ENCODE measurements at regions not wholly inside any gene's neighbourhood (a gene's known extent, or its start where the extent isn't known, plus 50 kb on each side); places are given as distances from the start of the nearest gene placed in this dataset.

DNA sequence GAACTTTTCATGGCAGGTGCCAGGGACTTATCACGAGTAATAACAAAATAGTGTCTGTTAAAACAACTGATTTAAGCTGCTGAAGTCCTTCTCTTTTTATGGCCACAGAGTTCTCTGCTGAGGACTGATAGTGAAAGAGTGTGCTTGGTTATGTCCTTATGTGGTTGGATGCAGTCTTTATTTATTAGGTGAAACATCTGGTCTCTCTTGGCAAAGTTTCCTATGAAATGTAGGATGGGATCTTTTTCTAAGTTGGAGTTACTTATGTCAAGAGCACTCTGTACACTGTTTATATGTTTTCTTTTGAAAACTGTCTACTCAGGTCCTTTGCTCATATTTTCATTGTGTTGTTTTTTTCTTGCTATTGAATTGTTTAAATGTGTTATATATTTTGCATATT, 1816.1 kb upstream of the C9orf72 start:
- Histone ChIP-seq H3K18ac (ENCODE audit: low read length) (no peak overlapping the region), H3K4me3 (ENCODE audit: low read depth, low read length) (no peak overlapping the region), H3K79me1 (ENCODE audit: low read length) (no peaks in the 10 kb centered on the region), H4K8ac (ENCODE audit: low read depth, low read length) (no peak overlapping the region), H3K27ac (ENCODE audit: low read depth, low read length) (no peak overlapping the region), H3K4ac (ENCODE audit: low read depth, low read length) (no peak overlapping the region), H3K23ac (ENCODE audit: low read length) (no peak overlapping the region), H4K12ac (ENCODE audit: low read depth, low read length) (no peak overlapping the region), H3K4me1 (ENCODE audit: control insufficient read depth in 1 of 2, insufficient read depth in 2 of 2, low read length in 2 of 2) (no peaks in the 10 kb centered on the region), H2BK5ac (ENCODE audit: low read depth, low read length, poor library complexity) (no peak overlapping the region), H3K4me2 (ENCODE audit: low read length) (no peak overlapping the region), H2AFZ (ENCODE audit: insufficient read depth, low read length, poor library complexity) (no peak overlapping the region), H2AK5ac (ENCODE audit: low read length) (no peak overlapping the region), H3K9me3 (ENCODE audit: insufficient read depth, low read depth, low read length) (no peaks in the 10 kb centered on the region), H2BK12ac (ENCODE audit: low read length) (no peak overlapping the region), H3K14ac (ENCODE audit: low read length) (no peak overlapping the region), H3K9ac (ENCODE audit: low read length) (no peak overlapping the region), H2BK120ac (ENCODE audit: insufficient read depth, low read length, poor library complexity) (no peak overlapping the region), H3K79me2 (ENCODE audit: control insufficient read depth, insufficient read depth, low read length, poor library complexity) (no peaks in the 10 kb centered on the region), H3K27me3 (ENCODE audit: insufficient read depth, low read length) (no peaks in the 10 kb centered on the region), H3K36me3 (ENCODE audit: control insufficient read depth in 1 of 2, insufficient read depth in 2 of 2, low read length in 2 of 2) (no peaks in the 10 kb centered on the region), H4K91ac (ENCODE audit: low read depth, low read length) (no peak overlapping the region)
- no peak for DNase-seq
- WGBS (ENCODE audit: extremely low coverage, insufficient coverage, insufficient read length): no CpG with 5 or more reads among the region's 1 CpG

DNA sequence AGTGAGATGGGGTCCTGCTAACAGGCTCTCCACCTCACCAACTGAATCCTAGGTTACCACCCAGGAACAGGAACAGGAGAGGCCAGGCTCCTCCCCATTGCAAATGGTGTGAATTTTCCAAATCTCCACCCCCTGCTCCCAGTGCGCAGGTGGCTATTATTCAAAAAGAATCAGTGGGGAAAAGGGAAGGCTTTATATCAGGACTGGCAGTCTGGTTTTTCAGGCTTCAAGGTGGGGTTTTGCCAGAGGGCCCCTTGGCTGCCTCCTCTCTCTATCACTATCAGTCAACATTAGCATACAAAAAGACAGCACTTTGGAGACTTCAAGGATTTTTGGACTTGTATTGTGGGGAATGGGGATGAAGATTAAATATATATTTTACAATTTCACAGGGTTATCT, 1817.6 kb upstream of the C9orf72 start:
- no peak overlapping the region for H2BK5ac ChIP-seq (ENCODE audit: low read depth, low read length, poor library complexity)
- no peak overlapping the region for H3K4me3 ChIP-seq (ENCODE audit: low read depth, low read length)
- H3K4me2 ChIP-seq (ENCODE audit: low read length): no peak overlapping the region
- no peaks in the 10 kb centered on the region for H3K79me1 ChIP-seq (ENCODE audit: low read length)
- no peak overlapping the region for H3K4ac ChIP-seq (ENCODE audit: low read depth, low read length)
- H3K79me2 ChIP-seq (ENCODE audit: control insufficient read depth, insufficient read depth, low read length, poor library complexity): no peaks in the 10 kb centered on the region
- no peak overlapping the region for H2BK12ac ChIP-seq (ENCODE audit: low read length)
- H2AK5ac ChIP-seq (ENCODE audit: low read length): no peak overlapping the region
- no peaks in the 10 kb centered on the region for H3K27me3 ChIP-seq (ENCODE audit: insufficient read depth, low read length)
- no peak for DNase-seq
- no peaks in the 10 kb centered on the region for H3K9me3 ChIP-seq (ENCODE audit: insufficient read depth, low read depth, low read length)
- no peak overlapping the region for H4K91ac ChIP-seq (ENCODE audit: low read depth, low read length)
- H2AFZ ChIP-seq (ENCODE audit: insufficient read depth, low read length, poor library complexity): no peak overlapping the region
- no peak overlapping the region for H4K8ac ChIP-seq (ENCODE audit: low read depth, low read length)
- H3K9ac ChIP-seq (ENCODE audit: low read length): no peak overlapping the region
- H3K27ac ChIP-seq (ENCODE audit: low read depth, low read length): no peak overlapping the region
- no peaks in the 10 kb centered on the region for H3K4me1 ChIP-seq (ENCODE audit: control insufficient read depth in 1 of 2, insufficient read depth in 2 of 2, low read length in 2 of 2)
- no peak overlapping the region for H2BK120ac ChIP-seq (ENCODE audit: insufficient read depth, low read length, poor library complexity)
- H3K23ac ChIP-seq (ENCODE audit: low read length): no peak overlapping the region
- no CpG with 5 or more reads among the region's 1 CpG for WGBS (ENCODE audit: extremely low coverage, insufficient coverage, insufficient read length)
- H3K18ac ChIP-seq (ENCODE audit: low read length): no peak overlapping the region
- H3K14ac ChIP-seq (ENCODE audit: low read length): no peak overlapping the region
- H3K36me3 ChIP-seq (ENCODE audit: control insufficient read depth in 1 of 2, insufficient read depth in 2 of 2, low read length in 2 of 2): no peaks in the 10 kb centered on the region
- H4K12ac ChIP-seq (ENCODE audit: low read depth, low read length): no peak overlapping the region

DNA sequence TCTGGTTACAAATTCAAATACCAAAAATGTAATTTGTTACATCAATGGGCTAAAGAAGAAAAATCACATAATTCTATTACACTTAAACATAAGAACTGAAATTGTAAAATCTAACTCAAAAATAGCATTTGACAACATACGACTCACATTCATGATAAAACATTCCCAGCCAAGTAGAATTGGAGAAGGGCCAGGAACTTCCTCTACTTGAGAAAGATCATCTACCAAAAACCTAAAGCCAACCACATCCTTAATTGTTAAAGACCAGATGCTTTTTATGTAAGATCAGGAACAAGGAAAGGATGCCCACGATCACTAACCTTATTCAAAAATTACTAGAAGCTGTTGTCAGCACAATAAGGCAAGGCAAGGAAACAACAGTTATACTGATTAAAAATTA, 1819.8 kb upstream of the C9orf72 start:
- H3K9ac ChIP-seq (ENCODE audit: low read length): no peak overlapping the region
- H3K4me1 ChIP-seq (ENCODE audit: control insufficient read depth in 1 of 2, insufficient read depth in 2 of 2, low read length in 2 of 2): no peaks in the 10 kb centered on the region
- H2AFZ ChIP-seq (ENCODE audit: insufficient read depth, low read length, poor library complexity): no peak overlapping the region
- no peak overlapping the region for H4K91ac ChIP-seq (ENCODE audit: low read depth, low read length)
- no peak overlapping the region for H3K4me3 ChIP-seq (ENCODE audit: low read depth, low read length)
- H2AK5ac ChIP-seq (ENCODE audit: low read length): no peak overlapping the region
- no CpG with 5 or more reads among the region's 2 CpGs for WGBS (ENCODE audit: extremely low coverage, insufficient coverage, insufficient read length)
- no peaks in the 10 kb centered on the region for H3K36me3 ChIP-seq (ENCODE audit: control insufficient read depth in 1 of 2, insufficient read depth in 2 of 2, low read length in 2 of 2)
- no peak overlapping the region for H3K23ac ChIP-seq (ENCODE audit: low read length)
- H3K18ac ChIP-seq (ENCODE audit: low read length): no peak overlapping the region
- H3K9me3 ChIP-seq (ENCODE audit: insufficient read depth, low read depth, low read length): no peaks in the 10 kb centered on the region
- no peak overlapping the region for H2BK120ac ChIP-seq (ENCODE audit: insufficient read depth, low read length, poor library complexity)
- no peaks in the 10 kb centered on the region for H3K27me3 ChIP-seq (ENCODE audit: insufficient read depth, low read length)
- H3K4ac ChIP-seq (ENCODE audit: low read depth, low read length): no peak overlapping the region
- no peak overlapping the region for H3K27ac ChIP-seq (ENCODE audit: low read depth, low read length)
- H2BK5ac ChIP-seq (ENCODE audit: low read depth, low read length, poor library complexity): no peak overlapping the region
- H2BK12ac ChIP-seq (ENCODE audit: low read length): no peak overlapping the region
- H3K79me1 ChIP-seq (ENCODE audit: low read length): no peaks in the 10 kb centered on the region
- no peak overlapping the region for H4K12ac ChIP-seq (ENCODE audit: low read depth, low read length)
- no peak for DNase-seq
- H4K8ac ChIP-seq (ENCODE audit: low read depth, low read length): no peak overlapping the region
- no peak overlapping the region for H3K4me2 ChIP-seq (ENCODE audit: low read length)
- no peaks in the 10 kb centered on the region for H3K79me2 ChIP-seq (ENCODE audit: control insufficient read depth, insufficient read depth, low read length, poor library complexity)
- no peak overlapping the region for H3K14ac ChIP-seq (ENCODE audit: low read length)

DNA sequence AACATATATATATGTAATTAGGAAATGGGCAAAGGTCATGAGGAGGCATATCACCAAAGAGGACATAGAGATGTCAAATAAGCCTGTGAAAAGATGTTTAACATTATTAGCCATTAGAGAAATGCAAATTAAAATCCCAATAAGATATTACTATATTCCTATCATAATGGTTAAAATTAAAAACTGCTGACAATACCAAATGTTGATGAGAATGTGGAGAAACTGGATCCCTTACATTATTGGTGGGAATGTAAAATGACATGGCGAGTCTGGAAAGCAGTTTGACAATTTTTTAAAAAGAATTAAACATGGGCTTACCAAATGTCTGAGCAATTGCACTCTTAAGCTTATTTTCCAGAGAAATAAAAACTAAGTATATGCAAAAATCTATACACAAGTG, 1821.6 kb upstream of the C9orf72 start:
- Histone ChIP-seq H3K27me3 (ENCODE audit: insufficient read depth, low read length) (no peaks in the 10 kb centered on the region), H4K91ac (ENCODE audit: low read depth, low read length) (no peak overlapping the region), H3K4me3 (ENCODE audit: low read depth, low read length) (no peak overlapping the region), H3K79me1 (ENCODE audit: low read length) (no peaks in the 10 kb centered on the region), H3K27ac (ENCODE audit: low read depth, low read length) (no peak overlapping the region), H3K79me2 (ENCODE audit: control insufficient read depth, insufficient read depth, low read length, poor library complexity) (no peaks in the 10 kb centered on the region), H3K4me2 (ENCODE audit: low read length) (no peak overlapping the region), H2AK5ac (ENCODE audit: low read length) (no peak overlapping the region), H4K12ac (ENCODE audit: low read depth, low read length) (no peak overlapping the region), H2BK12ac (ENCODE audit: low read length) (no peak overlapping the region), H3K9me3 (ENCODE audit: insufficient read depth, low read depth, low read length) (no peaks in the 10 kb centered on the region), H2AFZ (ENCODE audit: insufficient read depth, low read length, poor library complexity) (no peak overlapping the region), H3K36me3 (ENCODE audit: control insufficient read depth in 1 of 2, insufficient read depth in 2 of 2, low read length in 2 of 2) (no peaks in the 10 kb centered on the region), H3K4me1 (ENCODE audit: control insufficient read depth in 1 of 2, insufficient read depth in 2 of 2, low read length in 2 of 2) (no peaks in the 10 kb centered on the region), H3K14ac (ENCODE audit: low read length) (no peak overlapping the region), H4K8ac (ENCODE audit: low read depth, low read length) (no peak overlapping the region), H3K23ac (ENCODE audit: low read length) (no peak overlapping the region), H2BK5ac (ENCODE audit: low read depth, low read length, poor library complexity) (no peak overlapping the region), H3K9ac (ENCODE audit: low read length) (no peak overlapping the region), H3K18ac (ENCODE audit: low read length) (no peak overlapping the region), H3K4ac (ENCODE audit: low read depth, low read length) (no peak overlapping the region), H2BK120ac (ENCODE audit: insufficient read depth, low read length, poor library complexity) (no peak overlapping the region)
- DNase-seq: no peak
- no CpG with 5 or more reads among the region's 1 CpG for WGBS (ENCODE audit: extremely low coverage, insufficient coverage, insufficient read length)
